ENCODE measurements at regions not wholly inside any gene's neighbourhood (a gene's known extent, or its start where the extent isn't known, plus 50 kb on each side); places are given as distances from the start of the nearest gene placed in this dataset.

DNA sequence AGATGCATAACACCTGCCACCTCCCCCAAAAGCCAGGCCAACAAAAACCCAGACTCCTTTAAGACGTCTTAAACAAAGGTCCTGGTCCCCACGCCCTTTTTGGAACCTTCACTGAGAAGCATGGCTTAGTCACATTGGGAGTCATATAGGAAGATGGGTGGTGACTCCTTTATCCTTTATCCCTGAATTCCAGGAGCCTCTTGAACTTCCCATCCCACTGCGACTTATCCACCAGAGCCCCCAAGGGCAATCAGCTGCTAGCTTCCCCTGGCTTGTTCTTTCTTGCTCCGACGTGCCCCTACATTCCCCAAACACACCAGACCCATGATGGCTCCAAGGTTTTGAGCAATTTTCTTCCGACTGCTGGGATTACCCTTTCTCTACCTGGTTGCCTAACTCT is 567.0 kb upstream of the CADM1 start:
- no peak for TF ChIP-seq POLR2A (IDR thresholded peaks at IDR 0.05)
- TF ChIP-seq, protein P1, sequence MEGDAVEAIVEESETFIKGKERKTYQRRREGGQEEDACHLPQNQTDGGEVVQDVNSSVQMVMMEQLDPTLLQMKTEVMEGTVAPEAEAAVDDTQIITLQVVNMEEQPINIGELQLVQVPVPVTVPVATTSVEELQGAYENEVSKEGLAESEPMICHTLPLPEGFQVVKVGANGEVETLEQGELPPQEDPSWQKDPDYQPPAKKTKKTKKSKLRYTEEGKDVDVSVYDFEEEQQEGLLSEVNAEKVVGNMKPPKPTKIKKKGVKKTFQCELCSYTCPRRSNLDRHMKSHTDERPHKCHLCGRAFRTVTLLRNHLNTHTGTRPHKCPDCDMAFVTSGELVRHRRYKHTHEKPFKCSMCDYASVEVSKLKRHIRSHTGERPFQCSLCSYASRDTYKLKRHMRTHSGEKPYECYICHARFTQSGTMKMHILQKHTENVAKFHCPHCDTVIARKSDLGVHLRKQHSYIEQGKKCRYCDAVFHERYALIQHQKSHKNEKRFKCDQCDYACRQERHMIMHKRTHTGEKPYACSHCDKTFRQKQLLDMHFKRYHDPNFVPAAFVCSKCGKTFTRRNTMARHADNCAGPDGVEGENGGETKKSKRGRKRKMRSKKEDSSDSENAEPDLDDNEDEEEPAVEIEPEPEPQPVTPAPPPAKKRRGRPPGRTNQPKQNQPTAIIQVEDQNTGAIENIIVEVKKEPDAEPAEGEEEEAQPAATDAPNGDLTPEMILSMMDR (IDR thresholded peaks at IDR 0.05), result no peak
- TF ChIP-seq POLR2AphosphoS5 (IDR thresholded peaks at IDR 0.05), result no peak
- TF ChIP-seq EP300 (IDR thresholded peaks at IDR 0.05), result no peak
